GM18951 (cell line): ENCODE measurements at regions not wholly inside any gene's neighbourhood (a gene's known extent, or its start where the extent isn't known, plus 50 kb on each side); places are given as distances from the start of the nearest gene placed in this dataset.

Experiments used
- POLR2A ChIP-seq: IDR thresholded peaks from 4 replicates; pipeline ENCODE4 v1.6.1; 2011; ENCODE audit warnings: mild to moderate bottlenecking; ENCODE audit not compliant: insufficient read length, insufficient read depth; ENCODE audit errors: extremely low read depth
- in situ Hi-C: fragments of 300-500 bp; cut with MboI; formaldehyde crosslinking; loops from one replicate; pipeline ENCODE4 v1.12.0; 2022; ENCODE audit warnings: low sequenced_read_pairs, mixed read lengths, inconsistent platforms; ENCODE audit not compliant: unreplicated experiment

- in situ Hi-C loops: no loop called here
- no peak for TF ChIP-seq POLR2A
Measured at GRCh38 chr6:163841733-163842132, 427.2 kb downstream of the QKI start.

GRCh38 chr6:163841326-163841725 is 426.8 kb downstream of the QKI start:
- in situ Hi-C loops: no loop called here
- TF ChIP-seq POLR2A: no peak

- in situ Hi-C loops: no loop called here
- TF ChIP-seq POLR2A: no peak
Measured at GRCh38 chr6:163840880-163841279, 426.4 kb downstream of the QKI start.

GRCh38 chr6:163839296-163839695 is 424.8 kb downstream of the QKI start:
- no peak for TF ChIP-seq POLR2A
- in situ Hi-C loops: no loop called here

GRCh38 chr6:163837691-163838431 is 423.3 kb downstream of the QKI start:
- no peak for TF ChIP-seq POLR2A
- in situ Hi-C loops: no loop called here

- in situ Hi-C loops: no loop called here
Measured at GRCh38 chr6:163836876-163837690, 422.6 kb downstream of the QKI start.

GRCh38 chr6:163835439-163836171 is 421.1 kb downstream of the QKI start:
- TF ChIP-seq POLR2A: no peak
- in situ Hi-C loops: no loop called here

More at GRCh38 chr6:163836876-163837690, 422.6 kb downstream of the QKI start:
- TF ChIP-seq POLR2A: no peak

- no peak for TF ChIP-seq POLR2A
- in situ Hi-C loops: no loop called here
Measured at GRCh38 chr6:163834226-163834970, 419.9 kb downstream of the QKI start.

- no peak for TF ChIP-seq POLR2A
- in situ Hi-C loops: no loop called here
Measured at GRCh38 chr6:163831736-163832135, 417.2 kb downstream of the QKI start.

- in situ Hi-C loops: no loop called here
- no peak for TF ChIP-seq POLR2A
Measured at GRCh38 chr6:163830641-163831040, 416.1 kb downstream of the QKI start.

- in situ Hi-C loops: no loop called here
- no peak for TF ChIP-seq POLR2A
Measured at GRCh38 chr6:163828038-163828795, 413.7 kb downstream of the QKI start.

GRCh38 chr6:163827143-163827542 is 412.6 kb downstream of the QKI start:
- in situ Hi-C loops: no loop called here
- TF ChIP-seq POLR2A: no peak
